OCI-LY3 (cell line): ENCODE measurements at regions not wholly inside any gene's neighbourhood (a gene's known extent, or its start where the extent isn't known, plus 50 kb on each side); places are given as distances from the start of the nearest gene placed in this dataset.

ENCODE experiments used
- EZH2phosphoT487 ChIP-seq: fragments of 200-600 bp; shearing (Covaris generic); IDR thresholded peaks from 2 replicates; pipeline ENCODE4 v1.6.1; 2018; ENCODE audit warnings: antibody characterized with exemption, mixed run types, low read depth
- TF ChIP-seq, protein P1 (sequence below): fragments of 200-600, 300-600 bp; sonication (generic); IDR thresholded peaks from 2 replicates; pipeline ENCODE4 v1.5.1; 2014; ENCODE audit warnings: antibody characterized with exemption, low read length, low read depth

DNA sequence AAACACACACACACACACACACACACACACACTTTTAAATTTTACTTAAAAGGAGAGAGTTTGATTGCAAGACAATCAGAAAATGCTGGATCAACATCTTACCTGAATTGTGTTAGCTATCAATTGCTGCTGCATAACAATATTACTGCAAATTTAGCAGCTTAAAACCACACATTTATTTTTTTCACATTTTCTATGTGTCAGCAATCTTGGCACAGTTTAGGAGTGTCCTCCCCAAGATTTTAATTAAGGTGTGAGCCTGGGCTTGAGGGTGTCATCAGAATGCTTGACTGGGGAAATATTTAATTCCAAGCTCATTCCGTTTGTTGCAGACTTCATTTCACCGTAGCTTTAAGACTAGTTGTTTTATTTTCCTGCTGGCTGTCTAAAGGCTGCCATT, 431.0 kb upstream of the GJE1 start:
- TF ChIP-seq, protein P1, sequence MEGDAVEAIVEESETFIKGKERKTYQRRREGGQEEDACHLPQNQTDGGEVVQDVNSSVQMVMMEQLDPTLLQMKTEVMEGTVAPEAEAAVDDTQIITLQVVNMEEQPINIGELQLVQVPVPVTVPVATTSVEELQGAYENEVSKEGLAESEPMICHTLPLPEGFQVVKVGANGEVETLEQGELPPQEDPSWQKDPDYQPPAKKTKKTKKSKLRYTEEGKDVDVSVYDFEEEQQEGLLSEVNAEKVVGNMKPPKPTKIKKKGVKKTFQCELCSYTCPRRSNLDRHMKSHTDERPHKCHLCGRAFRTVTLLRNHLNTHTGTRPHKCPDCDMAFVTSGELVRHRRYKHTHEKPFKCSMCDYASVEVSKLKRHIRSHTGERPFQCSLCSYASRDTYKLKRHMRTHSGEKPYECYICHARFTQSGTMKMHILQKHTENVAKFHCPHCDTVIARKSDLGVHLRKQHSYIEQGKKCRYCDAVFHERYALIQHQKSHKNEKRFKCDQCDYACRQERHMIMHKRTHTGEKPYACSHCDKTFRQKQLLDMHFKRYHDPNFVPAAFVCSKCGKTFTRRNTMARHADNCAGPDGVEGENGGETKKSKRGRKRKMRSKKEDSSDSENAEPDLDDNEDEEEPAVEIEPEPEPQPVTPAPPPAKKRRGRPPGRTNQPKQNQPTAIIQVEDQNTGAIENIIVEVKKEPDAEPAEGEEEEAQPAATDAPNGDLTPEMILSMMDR, result no peak
- TF ChIP-seq EZH2phosphoT487, result no peak
